ENCODE measurements at regions not wholly inside any gene's neighbourhood (a gene's known extent, or its start where the extent isn't known, plus 50 kb on each side); places are given as distances from the start of the nearest gene placed in this dataset.

DNA sequence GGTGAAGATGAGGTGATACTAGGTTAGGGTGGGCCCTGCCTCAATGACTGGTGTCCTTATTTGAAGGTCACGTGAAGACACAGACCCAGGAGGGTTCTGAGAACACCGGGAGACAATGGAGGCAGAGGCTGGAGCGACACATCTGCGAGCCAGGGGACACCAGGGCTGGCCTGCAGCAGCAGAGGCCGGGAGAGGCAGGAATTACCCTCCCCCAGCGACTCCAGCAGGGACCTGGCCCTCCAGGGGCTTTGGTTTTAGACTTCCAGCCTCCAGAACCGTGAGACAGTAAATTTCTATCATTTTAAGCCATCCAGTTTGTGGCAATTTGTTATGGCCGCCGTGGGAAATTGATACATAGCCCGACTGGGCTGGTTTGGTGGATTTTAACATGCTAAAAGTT is 152.2 kb downstream of the DNAJB6 start:
- Histone ChIP-seq H3K27me3 (replicated peaks in 1 of 4; ENCODE audit: control insufficient read depth in 3 of 4, extremely low read depth in 1 of 4, insufficient read depth in 3 of 4, low read length in 3 of 4) (no peaks in the 10 kb centered on the region), H3K56ac (replicated peaks; ENCODE audit: insufficient read length, low read depth, low read length) (no peak overlapping the region), H2BK120ac (replicated peaks; ENCODE audit: low read depth, low read length) (no peak overlapping the region), H2BK5ac (ENCODE audit: low read depth, low read length) (no peak overlapping the region), H2AK5ac (ENCODE audit: low read depth, low read length) (no peak overlapping the region), H3K14ac (ENCODE audit: insufficient read length) (no peak overlapping the region), H3K4me2 (ENCODE audit: insufficient read depth in 1 of 2, low read depth in 2 of 2, low read length in 2 of 2) (no peak overlapping the region), H3K79me2 (ENCODE audit: control insufficient read depth in 1 of 2, insufficient read depth in 2 of 2, low read length in 2 of 2) (no peaks in the 10 kb centered on the region), H3K4me1 (replicated peaks in 1 of 4; ENCODE audit: control insufficient read depth in 3 of 4, insufficient read depth in 4 of 4, low read length in 3 of 4) (no peaks in the 10 kb centered on the region), H3K23ac (ENCODE audit: insufficient read length) (no peak overlapping the region), H4K20me1 (replicated peaks in 1 of 2; ENCODE audit: control insufficient read depth in 1 of 2, insufficient read depth in 2 of 2, low read length in 2 of 2) (no peaks in the 10 kb centered on the region), H2AFZ (ENCODE audit: low read length) (no peak overlapping the region), H2BK12ac (ENCODE audit: low read depth, low read length) (no peak overlapping the region), H4K8ac (ENCODE audit: extremely low read depth, insufficient read depth, low read length) (no peak overlapping the region), H2BK20ac (ENCODE audit: low read length) (no peak overlapping the region), H2BK15ac (ENCODE audit: low read length) (no peak overlapping the region), H3K4ac (replicated peaks; ENCODE audit: insufficient read length, low read depth, low read length) (no peak overlapping the region), H3K79me1 (ENCODE audit: low read depth, low read length) (no peaks in the 10 kb centered on the region), H3K23me2 (ENCODE audit: low read depth, low read length) (no peaks in the 10 kb centered on the region), H3K36me3 (ENCODE audit: control insufficient read depth in 2 of 4, insufficient read depth in 4 of 4, low read length in 3 of 4) (no peaks in the 10 kb centered on the region), H4K91ac (replicated peaks; ENCODE audit: insufficient read length, low read length) (no peak overlapping the region), H3K9ac (replicated peaks in 1 of 4; ENCODE audit: extremely low read depth in 1 of 4, low read depth in 3 of 4, low read length in 3 of 4) (no peak overlapping the region), H3K18ac (ENCODE audit: extremely low read depth, low read length) (no peak overlapping the region), H4K5ac (ENCODE audit: insufficient read length, low read depth, low read length) (no peak overlapping the region), H3K9me3 (ENCODE audit: insufficient read depth in 2 of 2, low read depth in 1 of 2, low read length in 1 of 2) (no peaks in the 10 kb centered on the region), H3K27ac (ENCODE audit: low read depth, low read length) (no peak overlapping the region), H3K4me3 (ENCODE audit: extremely low read depth in 1 of 4, insufficient read depth in 2 of 4, low read depth in 3 of 4, low read length in 4 of 4) (no peak overlapping the region)
- ChIA-PET CTCF (ENCODE audit: partially characterized antibody) (interaction anchor here (2.5 kb wide), 1 partner anchor 14 kb away, joined by 10 read pairs; no protein-coding TSS in a partner anchor), POLR2A (ENCODE audit: partially characterized antibody) (no interaction called here)
- TF ChIP-seq RXRA (IDR thresholded peaks at IDR 0.05; ENCODE audit: insufficient read depth, low read depth, low read length) (no peak), POU5F1 (IDR thresholded peaks at IDR 0.05; ENCODE audit: low read depth, low read length) (no peak), FOSL1 (IDR thresholded peaks at IDR 0.05; ENCODE audit: insufficient read depth, low read depth, low read length) (no peak), TAF7 (optimal IDR thresholded peaks at IDR 0.05; ENCODE audit: borderline replicate concordance, low read depth, low read length) (no peak), CTBP2 (IDR thresholded peaks at IDR 0.05; ENCODE audit: borderline replicate concordance, insufficient read depth, insufficient read length, low read length) (no peak)
- TF ChIP-seq, protein P1, sequence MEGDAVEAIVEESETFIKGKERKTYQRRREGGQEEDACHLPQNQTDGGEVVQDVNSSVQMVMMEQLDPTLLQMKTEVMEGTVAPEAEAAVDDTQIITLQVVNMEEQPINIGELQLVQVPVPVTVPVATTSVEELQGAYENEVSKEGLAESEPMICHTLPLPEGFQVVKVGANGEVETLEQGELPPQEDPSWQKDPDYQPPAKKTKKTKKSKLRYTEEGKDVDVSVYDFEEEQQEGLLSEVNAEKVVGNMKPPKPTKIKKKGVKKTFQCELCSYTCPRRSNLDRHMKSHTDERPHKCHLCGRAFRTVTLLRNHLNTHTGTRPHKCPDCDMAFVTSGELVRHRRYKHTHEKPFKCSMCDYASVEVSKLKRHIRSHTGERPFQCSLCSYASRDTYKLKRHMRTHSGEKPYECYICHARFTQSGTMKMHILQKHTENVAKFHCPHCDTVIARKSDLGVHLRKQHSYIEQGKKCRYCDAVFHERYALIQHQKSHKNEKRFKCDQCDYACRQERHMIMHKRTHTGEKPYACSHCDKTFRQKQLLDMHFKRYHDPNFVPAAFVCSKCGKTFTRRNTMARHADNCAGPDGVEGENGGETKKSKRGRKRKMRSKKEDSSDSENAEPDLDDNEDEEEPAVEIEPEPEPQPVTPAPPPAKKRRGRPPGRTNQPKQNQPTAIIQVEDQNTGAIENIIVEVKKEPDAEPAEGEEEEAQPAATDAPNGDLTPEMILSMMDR (IDR thresholded peaks at IDR 0.05; ENCODE audit: control extremely low read depth in 1 of 3, insufficient read depth in 1 of 3, low read depth in 1 of 3, low read length in 3 of 3) = no peak
- DNase-seq (ENCODE audit: low read depth in 1 of 2, low spot score in 2 of 2) (no peak), FAIRE-seq (no peak)
- 91% methylated on average over 10 of the region's 10 CpGs; no CpG with 5 or more reads in 1 of the 2 experiments for WGBS, 2 experiments (ENCODE audit: extremely low coverage in 1 of 2, insufficient coverage in 1 of 2, insufficient read length in 1 of 2, insufficient replicate concordance in 2 of 2, low coverage in 1 of 2, low lambda C conversion rate in 2 of 2, missing lambda C conversion rate in 1 of 2)
